NT2/D1 (cell line): ENCODE measurements at regions not wholly inside any gene's neighbourhood (a gene's known extent, or its start where the extent isn't known, plus 50 kb on each side); places are given as distances from the start of the nearest gene placed in this dataset.

ENCODE experiments used
- YY1 ChIP-seq: IDR thresholded peaks from 2 replicates; pipeline ENCODE4 v1.6.1; 2011; ENCODE audit not compliant: insufficient read length, insufficient read depth
- ZNF274 ChIP-seq: IDR thresholded peaks from 2 replicates; pipeline ENCODE4 v1.6.1; 2011; ENCODE audit warnings: mild to moderate bottlenecking, low read depth, low read length

- TF ChIP-seq ZNF274 (no peak), YY1 (no peak)
These were observed 545.6 kb downstream of the BMP2 start for GRCh38 chr20:7313047-7313446.
